ENCODE measurements at regions not wholly inside any gene's neighbourhood (a gene's known extent, or its start where the extent isn't known, plus 50 kb on each side); places are given as distances from the start of the nearest gene placed in this dataset.

GRCh38 chr10:31604646-31605170 is 285.7 kb downstream of the ZEB1 start:
- no peak for DNase-seq

GRCh38 chr10:31604096-31604495 is 285.1 kb downstream of the ZEB1 start:
- no peak for DNase-seq

GRCh38 chr10:31603235-31604087 is 284.4 kb downstream of the ZEB1 start:
- DNase-seq, result peak; percentile 86

DNA sequence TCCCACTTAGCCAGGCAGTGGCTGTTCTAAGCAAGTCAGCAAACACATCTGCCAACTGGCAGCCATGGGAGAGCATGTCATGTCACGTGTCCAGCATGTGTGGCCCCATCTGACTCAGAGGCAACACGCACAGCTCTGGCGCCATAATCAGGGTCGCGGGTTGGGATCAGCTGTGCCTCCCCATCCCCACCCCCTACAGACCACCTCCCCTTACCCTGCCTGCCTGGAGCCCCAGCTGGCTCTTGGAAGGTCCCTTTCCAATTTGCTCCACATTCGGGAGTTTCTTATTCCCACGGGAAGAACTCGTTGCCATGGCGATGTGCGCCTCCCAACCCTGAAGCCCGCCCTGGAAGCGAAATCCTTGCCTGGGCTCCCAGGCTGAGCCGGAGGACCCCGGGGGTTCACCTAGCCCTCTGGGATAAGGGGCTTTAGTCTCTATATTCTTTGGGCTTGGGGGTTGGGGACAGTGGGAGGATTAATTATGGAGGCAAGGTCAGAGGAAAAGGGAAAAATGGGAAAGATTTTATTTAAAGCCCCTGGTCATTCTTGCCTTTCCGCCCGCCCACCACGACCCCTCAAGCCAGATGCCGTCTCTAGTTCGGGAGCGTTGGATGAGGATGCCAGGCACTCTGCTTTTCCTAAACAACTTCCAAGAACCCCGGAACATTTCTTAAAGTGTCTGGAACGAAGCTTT is 283.7 kb downstream of the ZEB1 start:
- DNase-seq, result peak; percentile 75

DNA sequence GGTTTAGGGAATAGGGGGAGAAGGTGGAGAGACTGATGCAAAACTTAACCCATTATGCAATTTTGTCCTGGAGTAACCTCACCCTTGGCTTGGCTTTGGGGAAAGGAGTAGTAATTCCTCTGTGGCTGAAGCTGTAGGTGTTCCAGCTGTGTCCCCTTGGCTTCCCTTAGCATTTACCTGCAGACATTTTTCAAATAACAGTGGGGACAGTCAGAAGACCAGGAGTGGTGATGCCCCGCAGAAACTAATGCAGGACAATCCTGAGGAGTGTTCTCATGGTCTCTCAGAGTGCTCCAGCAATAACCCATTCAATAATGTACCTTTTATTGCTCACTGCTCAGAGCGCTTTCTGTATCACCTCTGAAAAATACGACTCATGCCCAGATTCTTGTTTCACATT is 282.1 kb downstream of the ZEB1 start:
- no peak for DNase-seq

- DNase-seq, result no peak
These were observed 280.8 kb downstream of the ZEB1 start for GRCh38 chr10:31599626-31600504.

DNA sequence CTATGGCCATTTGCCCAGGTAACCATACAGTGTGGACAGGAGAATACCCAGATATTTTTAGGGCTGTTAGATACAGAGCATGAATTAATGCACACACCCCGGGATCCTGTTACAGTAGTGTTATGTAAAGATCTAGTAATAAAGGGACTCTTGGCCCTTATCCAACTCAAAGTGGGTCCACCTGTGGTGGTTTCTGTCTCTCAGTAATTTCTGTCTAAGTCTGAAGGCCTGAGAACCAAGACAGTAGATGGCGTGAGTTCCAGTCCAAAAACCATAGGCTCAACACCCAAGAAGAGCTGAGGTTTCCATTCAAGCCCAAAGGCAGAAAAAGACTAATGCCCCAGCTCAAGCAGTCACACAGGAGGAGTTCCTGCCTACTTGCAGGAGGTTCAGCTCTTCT is 277.7 kb downstream of the ZEB1 start:
- DNase-seq, result no peak

DNA sequence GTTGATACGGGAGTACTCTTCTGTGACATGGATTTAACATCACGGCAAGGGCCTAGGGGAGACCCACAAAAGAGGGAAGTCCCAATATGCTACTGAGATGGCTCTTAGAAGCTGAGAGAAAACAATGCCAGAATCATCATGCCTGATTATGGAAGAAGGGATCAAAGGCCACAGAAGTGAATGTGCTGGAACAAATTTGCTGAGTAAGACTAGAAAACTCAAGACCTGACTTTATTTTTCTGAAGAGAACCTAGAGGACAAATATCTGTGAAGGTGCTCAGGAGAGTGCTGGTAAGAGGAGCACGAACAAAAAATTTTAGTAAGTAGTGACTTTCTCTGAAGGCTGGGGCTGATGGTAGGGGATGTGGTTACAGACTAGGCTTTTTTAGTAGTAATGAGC is 277.0 kb downstream of the ZEB1 start:
- DNase-seq, result no peak

- no peak for DNase-seq
These were observed 275.4 kb downstream of the ZEB1 start for GRCh38 chr10:31594347-31594873.

DNA sequence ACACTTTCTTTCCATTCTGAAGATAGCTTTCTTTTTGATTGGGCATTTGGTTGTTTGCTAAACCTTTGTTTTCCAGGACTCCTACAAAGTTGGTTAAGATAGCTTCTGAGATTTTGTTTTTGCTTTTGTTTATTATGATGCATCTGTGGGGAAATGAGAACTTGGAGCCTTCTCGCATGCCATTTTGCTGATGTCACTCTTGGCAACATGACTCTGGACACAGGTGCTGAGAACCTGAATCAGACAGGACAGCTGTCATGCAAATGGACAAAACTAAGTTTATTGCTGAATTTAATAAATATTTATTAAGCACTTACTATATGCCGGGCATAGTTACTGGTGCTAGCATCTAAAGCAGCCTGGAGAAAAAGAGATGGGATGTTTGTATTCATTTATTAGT is 274.1 kb downstream of the ZEB1 start:
- DNase-seq, result no peak

DNA sequence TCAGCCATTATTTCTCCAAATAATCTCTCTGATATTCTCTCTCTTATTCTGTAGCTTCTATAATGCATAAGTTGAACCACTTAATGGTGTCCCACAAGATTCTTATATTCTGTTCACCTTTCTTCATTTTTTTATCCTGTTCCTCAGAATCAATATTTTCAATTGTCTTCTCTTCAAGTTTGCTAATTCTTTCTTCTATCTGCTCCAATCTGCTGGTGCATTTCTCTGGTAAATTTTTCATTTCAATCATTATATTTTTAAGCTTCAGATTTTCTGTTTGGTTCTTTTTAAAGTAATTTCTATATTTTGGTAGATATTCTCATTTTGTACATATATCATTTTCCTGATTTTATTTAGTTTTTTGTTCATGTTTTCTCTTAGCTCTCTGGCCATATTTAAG is 272.6 kb downstream of the ZEB1 start:
- DNase-seq, result no peak

- DNase-seq, result no peak
These were observed 271.2 kb downstream of the ZEB1 start for GRCh38 chr10:31590023-31590800.

DNA sequence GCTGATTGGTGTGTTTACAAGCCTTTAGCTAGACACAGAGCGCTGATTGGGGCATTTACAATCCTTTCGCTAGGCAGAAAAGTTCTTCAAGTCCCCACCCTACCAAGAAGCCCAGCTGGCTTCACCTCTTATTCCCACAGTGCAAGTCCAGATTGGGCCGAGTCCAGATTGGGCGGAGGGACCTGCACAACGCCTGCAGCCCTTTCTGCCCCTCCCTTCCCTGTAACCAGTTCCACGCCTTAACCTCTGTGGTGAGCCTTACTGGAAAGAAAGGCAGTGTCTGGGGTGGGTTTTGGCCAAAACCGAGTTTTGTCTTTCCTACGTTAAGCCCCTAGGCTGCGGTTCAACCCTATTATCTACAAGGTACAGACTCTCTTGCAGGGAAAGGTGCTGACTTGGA is 268.7 kb downstream of the ZEB1 start:
- no peak for DNase-seq

DNA sequence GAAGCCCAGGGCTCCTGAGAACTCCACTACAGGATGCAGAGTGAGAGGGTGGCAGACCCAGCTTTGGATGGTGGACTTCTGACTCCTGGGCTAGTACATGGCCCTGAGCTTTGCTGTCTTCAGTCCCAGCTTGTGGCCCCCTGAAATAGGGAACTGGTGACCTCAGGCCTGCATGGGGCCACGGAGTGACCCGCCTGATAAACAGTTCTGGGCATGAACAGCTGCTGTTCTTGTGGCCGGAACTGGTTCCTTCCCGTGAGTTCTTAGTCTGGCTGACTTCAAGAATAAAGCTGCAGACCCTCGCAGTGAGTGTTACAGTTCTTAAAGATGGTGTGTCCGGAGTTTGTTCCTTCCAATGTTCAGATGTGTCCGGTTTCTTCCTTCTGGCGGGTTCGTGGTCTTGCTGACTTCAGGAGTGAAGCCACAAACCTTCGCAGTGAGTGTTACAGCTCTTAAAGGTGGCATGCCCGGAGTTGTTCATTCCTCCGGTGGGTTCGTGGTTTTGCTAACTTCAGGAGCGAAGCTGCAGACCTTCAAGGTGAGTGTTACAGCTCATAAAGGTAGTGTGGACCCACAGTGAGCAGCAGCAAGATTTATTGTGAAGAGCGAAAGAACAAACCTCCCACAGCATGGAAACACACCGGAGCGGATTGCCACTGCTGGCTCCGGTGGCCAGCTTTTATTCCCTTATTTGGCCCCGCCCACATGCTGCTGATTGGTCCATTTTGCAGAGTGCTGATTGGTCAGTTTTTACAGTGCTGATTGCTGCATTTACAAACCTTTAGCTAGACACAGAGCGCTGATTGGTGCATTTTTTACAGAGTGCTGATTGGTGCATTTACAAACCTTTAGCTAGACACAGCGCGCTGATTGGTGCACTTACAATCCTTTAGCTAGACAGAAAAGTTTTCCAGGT is 268.0 kb downstream of the ZEB1 start:
- no peak for DNase-seq

- no peak for DNase-seq
These were observed 265.9 kb downstream of the ZEB1 start for GRCh38 chr10:31584876-31585275.

GRCh38 chr10:31584098-31584631 is 265.1 kb downstream of the ZEB1 start:
- DNase-seq, result no peak

DNA sequence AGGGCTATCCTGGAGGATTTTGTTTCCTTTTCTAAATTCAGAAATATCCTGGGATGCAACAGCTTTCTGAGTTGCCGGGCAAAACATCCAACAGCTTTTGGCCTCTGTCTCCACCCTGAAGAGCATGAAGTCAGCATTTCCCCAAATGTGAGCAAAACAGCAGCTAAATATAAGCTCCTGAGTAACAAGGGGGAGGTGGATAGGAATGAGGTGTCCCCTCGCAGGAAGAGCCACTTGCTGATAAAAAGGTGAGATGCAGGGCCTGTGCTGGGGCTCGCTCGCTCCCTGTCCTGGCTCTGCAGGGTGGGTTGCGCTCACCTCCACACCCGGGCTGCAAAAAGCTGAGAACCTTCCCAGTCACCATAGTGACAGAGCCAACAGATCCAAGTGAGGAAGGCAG is 264.3 kb downstream of the ZEB1 start:
- no peak for DNase-seq

DNA sequence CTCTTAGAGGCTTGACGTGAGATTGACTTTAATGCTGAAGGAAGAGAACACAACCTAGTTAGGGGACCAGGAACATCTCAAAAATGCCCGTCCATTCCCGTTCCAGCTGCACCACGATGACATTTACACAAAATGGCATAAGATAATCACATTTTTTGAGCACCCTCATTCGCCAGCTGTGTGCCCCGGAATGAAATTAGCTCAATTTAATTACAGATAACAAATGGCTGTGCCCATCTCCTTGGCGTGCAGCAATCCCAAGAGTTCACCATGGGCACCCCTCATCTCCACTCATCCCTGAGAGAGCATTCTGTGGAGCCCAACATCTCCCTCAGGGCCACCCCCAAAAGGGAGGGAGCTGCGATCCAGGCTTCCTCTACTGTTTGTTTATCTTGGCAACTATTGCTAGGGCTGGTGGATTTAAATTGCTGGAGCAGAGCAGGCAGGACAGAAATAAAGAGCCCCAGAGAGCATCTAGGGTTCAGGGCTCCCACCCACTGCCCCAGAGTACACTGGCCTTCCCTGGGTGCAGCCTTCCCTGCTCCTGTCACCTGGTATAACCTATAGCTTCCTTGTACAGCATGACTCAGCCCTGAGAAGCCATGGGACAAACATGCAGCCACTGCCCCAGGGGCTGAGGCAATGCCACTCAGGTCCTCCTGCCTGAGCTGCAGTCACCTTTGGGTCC is 263.5 kb downstream of the ZEB1 start:
- no peak for DNase-seq

- DNase-seq, result no peak
These were observed 262.8 kb downstream of the ZEB1 start for GRCh38 chr10:31581741-31582323.

DNA sequence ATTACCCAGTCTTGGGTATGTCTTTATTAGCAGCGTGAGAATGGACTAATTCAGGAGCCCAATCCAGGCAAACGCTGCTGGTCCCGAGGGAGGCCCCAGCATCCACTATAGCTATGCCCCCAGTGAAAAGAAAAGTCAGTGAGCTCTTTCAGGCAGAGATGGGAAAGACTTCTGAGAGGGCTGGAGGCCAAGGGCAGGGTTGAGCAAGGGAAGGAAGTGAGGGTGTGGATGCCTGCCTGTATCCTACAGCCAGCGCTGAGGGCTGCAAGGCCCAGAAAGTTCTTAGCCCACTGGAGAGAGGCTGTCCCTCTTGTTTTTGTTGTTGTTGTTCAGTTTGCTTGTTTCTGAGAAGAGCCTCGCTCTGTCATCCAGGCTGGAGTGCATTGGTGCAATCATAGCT is 261.6 kb downstream of the ZEB1 start:
- DNase-seq, result no peak

Data from SHP77 treated with DMSO at 0.1 percent for 48 hours (cell line).